Neural cell (in vitro differentiated cells): ENCODE measurements at regions not wholly inside any gene's neighbourhood (a gene's known extent, or its start where the extent isn't known, plus 50 kb on each side); places are given as distances from the start of the nearest gene placed in this dataset.

ENCODE experiments used
- CTCF ChIP-seq: fragments of 450-650 bp; IDR thresholded peaks from 2 replicates; pipeline ENCODE4 v1.5.1; 2014; ENCODE audit warnings: antibody characterized with exemption, mild to moderate bottlenecking, moderate library complexity; ENCODE audit not compliant: poor library complexity, severe bottlenecking
- EP300 ChIP-seq: fragments of 450-650 bp; conservative IDR thresholded peaks from 2 replicates; pipeline ENCODE4 v1.6.1; 2014; ENCODE audit warnings: antibody characterized with exemption, mild to moderate bottlenecking, moderate library complexity; ENCODE audit not compliant: poor library complexity, severe bottlenecking
- EZH2 ChIP-seq: fragments of 200-600, 300-800 bp; shearing (Covaris generic), sonication (generic); IDR thresholded peaks from 2 replicates; pipeline ENCODE4 v1.6.1; 2014; ENCODE audit warnings: antibody characterized with exemption, low read length, borderline replicate concordance, mild to moderate bottlenecking; ENCODE audit not compliant: insufficient read depth, poor library complexity, severe bottlenecking

GRCh38 chr4:103996064-103996463 lies 276.3 kb upstream of the TACR3 start:
- no peak for TF ChIP-seq EZH2
- peak; percentile 73 for TF ChIP-seq CTCF
- TF ChIP-seq EP300 = no peak
